Activated CD4-positive, alpha-beta T cell treated with anti-CD3 and anti-CD28 coated beads for 36 hours (primary cell): ENCODE measurements at regions not wholly inside any gene's neighbourhood (a gene's known extent, or its start where the extent isn't known, plus 50 kb on each side); places are given as distances from the start of the nearest gene placed in this dataset.

Experiments
- ATAC-seq: fragments of 200-7000 bp; cut with Tn5 transposase; one replicate; pipeline ENCODE4 v1.10.0; 2021; ENCODE audit warnings: mild to moderate bottlenecking, moderate library complexity
- CTCF ChIA-PET: fragments of 350-600 bp; sonication (Branson Sonifier 250); formaldehyde crosslinking; loops from one replicate; lab custom pipeline; 2021; ENCODE audit warnings: antibody characterized with exemption; lab: Charles Lee
- POLR2A ChIA-PET: fragments of 350-600 bp; sonication (Branson Sonifier 250); formaldehyde crosslinking; loops from one replicate; lab custom pipeline; 2021; ENCODE audit warnings: antibody characterized with exemption, inconsistent platforms; lab: Charles Lee
- DNase-seq: peaks from one replicate; pipeline ENCODE4 v3.0.0-alpha.2; 2020
- H3K27ac Mint-ChIP-seq: one replicate; pipeline ENCODE4 v1.8.0; 2021; ENCODE audit warnings: mixed read lengths
- H3K27me3 Mint-ChIP-seq: one replicate; pipeline ENCODE4 v1.8.0; 2021; ENCODE audit warnings: mixed read lengths
- H3K36me3 Mint-ChIP-seq: one replicate; pipeline ENCODE4 v1.8.0; 2021; ENCODE audit warnings: low read depth, mixed read lengths
- H3K4me1 Mint-ChIP-seq: one replicate; pipeline ENCODE4 v1.8.0; 2021; ENCODE audit warnings: mixed read lengths
- H3K4me3 Mint-ChIP-seq: one replicate; pipeline ENCODE4 v1.8.0; 2021; ENCODE audit warnings: mild to moderate bottlenecking, moderate library complexity, mixed read lengths
- H3K9me3 Mint-ChIP-seq: one replicate; pipeline ENCODE4 v1.8.0; 2021; ENCODE audit warnings: low read depth, mixed read lengths
- intact Hi-C, 2 experiments: fragments of 100-400 bp; cut with DNase I in 1 of 2; cut with micrococcal nuclease in 1 of 2; formaldehyde crosslinking; loops; one replicate each; pipeline versions ENCODE4 v1.14.2 to v1.15.1; 2022 to 2024; cut with DNase I, micrococcal nuclease

DNA sequence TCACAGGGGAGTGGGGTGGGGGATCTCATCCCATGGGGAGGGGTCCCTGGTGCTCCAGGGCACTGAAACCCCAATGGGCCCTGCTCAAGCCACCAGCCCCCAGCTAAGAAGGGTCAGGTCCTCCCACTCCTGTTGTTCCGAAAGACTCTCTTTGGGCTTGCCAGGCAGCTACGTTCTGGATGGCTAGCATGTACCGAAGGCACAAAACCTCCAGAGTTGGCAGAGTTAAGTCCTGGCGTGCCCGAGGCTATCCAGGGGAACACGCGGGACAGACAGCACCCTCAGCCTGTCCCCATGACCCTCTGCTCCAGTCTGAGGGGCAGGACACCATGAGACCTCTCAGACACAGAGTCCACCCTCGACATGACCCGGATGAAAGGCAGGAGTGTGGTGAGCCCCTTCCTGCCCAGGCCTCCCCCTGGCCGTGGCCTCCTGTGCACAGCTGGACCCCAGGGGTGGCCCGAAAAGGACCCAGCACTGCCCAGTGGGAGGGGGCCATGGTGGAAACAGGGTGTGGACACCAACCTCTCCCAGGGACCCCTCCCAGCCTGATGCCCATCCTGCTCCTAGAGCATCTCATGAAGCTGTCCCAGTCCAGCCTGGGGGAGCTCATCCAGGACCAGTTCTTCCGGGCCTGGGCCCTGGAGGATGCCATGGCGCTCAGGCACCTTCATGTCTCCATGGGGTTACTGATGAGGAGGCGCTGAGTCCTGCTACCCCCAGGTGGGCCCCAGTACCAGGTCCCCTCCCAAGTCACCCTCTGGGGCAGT, 53.0 kb upstream of the TPM4 start:
- peaks cover 10% of the 10 kb centered on the region for H3K4me1 Mint-ChIP-seq
- peak; percentile 1 for DNase-seq
- H3K27me3 Mint-ChIP-seq, result no peaks in the 10 kb centered on the region
- ChIA-PET POLR2A (no interaction called here), CTCF (no interaction called here)
- intact Hi-C loops, result no loop called here
- no peak for ATAC-seq
- H3K27ac Mint-ChIP-seq, result no peak overlapping the region
- H3K9me3 Mint-ChIP-seq, result no peaks in the 10 kb centered on the region
- H3K36me3 Mint-ChIP-seq, result no peaks in the 10 kb centered on the region
- H3K4me3 Mint-ChIP-seq, result no peak overlapping the region

DNA sequence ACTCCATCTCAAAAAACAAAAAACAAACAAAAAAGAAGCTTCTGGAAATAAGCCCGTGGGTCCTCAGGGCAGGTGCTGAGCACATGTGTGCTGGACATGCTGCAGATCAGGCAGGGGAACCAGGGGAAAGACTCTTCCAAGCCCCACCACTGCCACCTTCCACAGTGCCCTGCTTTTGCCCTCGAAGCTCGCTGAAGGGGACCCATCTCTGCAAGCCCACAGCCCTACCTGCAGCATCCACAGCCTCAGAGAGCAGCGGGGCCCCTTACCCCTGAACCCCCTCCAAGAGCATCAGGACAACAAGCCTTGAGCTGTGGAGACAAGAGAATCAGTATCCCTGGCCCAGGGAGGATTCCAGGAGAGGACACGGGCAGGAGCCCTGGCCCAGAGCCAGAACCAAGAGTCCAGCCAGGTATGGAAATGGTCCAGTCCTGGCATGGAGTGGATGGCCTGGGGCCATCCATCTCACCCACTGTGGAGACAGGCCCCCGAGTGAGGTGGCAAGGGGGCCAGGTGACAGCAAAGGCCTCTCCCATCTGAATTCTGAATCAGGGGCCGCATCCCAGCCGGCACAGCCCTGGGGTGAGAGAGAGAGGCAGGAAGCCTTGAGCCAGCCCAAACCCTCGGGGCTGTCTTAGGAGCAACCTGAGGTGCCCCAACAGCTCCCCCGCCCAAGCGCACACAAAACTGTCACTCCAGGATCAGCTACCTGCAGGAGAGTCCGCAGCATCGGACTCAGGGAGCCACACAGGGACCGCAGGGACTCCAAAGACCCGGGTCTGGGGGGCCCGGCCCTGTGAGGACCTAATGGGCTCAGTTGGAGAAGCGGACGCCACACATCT, 51.8 kb upstream of the TPM4 start:
- Mint-ChIP-seq H3K4me1 (peaks cover 10% of the 10 kb centered on the region), H3K36me3 (no peaks in the 10 kb centered on the region), H3K27ac (no peak overlapping the region), H3K9me3 (no peaks in the 10 kb centered on the region), H3K27me3 (no peaks in the 10 kb centered on the region), H3K4me3 (no peak overlapping the region)
- ChIA-PET CTCF (no interaction called here), POLR2A (no interaction called here)
- DNase-seq (no peak), ATAC-seq (no peak)
- intact Hi-C loops, result no loop called here

DNA sequence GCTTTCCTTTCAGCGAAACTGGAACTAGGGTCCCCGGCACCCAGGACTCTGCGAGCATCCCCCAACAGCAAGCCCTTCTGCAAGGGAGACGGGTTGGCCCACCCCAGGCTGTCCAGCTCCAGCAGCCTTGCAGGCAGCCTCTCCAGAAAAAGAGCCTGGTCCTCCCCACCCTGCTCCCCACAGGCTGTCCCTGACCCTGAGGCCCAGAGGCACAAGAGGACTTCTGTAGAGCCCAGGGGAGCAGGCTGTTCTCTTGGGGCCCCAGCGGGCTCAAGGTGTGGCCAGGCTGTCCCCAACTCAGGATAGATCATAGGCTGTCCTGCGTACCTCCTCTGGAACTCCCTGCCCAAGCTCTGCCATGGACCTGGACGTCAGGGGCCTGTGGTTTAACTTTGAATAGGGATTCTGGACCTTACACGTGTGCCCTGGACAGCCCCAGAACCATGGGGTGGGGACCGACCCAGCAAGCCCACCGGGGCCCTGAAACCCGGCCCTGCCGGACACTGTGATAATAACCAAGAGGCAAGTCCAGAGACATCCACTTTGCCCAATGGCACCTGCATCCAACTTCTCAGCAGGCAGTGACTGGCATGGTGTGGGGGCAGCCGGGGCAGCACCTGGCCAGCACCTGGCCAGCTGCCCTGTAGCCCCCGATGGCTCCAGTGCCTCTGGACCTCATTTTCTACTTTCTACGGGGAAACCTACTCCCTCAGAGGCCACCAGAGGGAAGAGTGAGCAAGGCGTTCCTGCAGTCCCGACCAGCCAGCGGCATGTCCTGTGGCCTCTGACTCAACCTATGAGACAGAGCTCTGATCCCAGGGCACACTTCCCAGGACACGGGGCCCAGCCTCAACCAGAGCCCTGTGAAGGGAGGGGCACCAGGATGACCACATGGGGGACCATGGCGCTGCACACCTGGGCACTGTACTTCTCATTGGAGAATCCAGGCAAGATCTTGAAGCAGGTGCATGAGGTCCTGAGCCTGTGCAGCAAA, 50.9 kb upstream of the TPM4 start:
- POLR2A ChIA-PET, result no interaction called here
- Mint-ChIP-seq H3K4me3 (no peak overlapping the region), H3K27ac (no peak overlapping the region), H3K4me1 (peaks cover 10% of the 10 kb centered on the region), H3K27me3 (no peaks in the 10 kb centered on the region), H3K36me3 (no peaks in the 10 kb centered on the region), H3K9me3 (no peaks in the 10 kb centered on the region)
- DNase-seq, result peak; percentile 20
- CTCF ChIA-PET, result no interaction called here
- ATAC-seq, result no peak
- intact Hi-C loops, result no loop called here

DNA sequence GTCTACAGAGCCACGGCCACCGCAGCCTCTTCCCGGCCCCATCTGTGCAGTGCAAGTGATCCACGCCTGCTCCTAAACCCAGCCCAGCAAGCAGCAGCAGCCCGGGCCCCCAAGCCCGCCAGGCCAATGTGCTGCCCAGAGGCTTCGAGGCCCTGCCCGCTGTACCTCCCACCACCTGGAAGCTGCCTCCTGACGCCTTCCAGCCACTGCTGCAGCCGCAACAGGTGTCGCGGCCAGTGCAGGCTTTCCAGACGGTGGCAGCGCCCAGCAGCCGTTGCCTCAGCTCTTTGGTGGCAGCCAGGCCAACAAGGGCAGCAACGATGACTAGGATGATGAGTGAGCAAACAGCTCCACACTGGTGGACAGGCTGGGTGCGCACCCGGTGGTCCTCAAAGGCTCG, 50.2 kb upstream of the TPM4 start:
- intact Hi-C loops, result no loop called here
- CTCF ChIA-PET, result no interaction called here
- H3K36me3 Mint-ChIP-seq, result no peaks in the 10 kb centered on the region

More for the DNA sequence above, 50.2 kb upstream of the TPM4 start:
- DNase-seq (no peak), ATAC-seq (no peak)
- Mint-ChIP-seq H3K27ac (no peak overlapping the region), H3K9me3 (no peaks in the 10 kb centered on the region), H3K4me3 (no peak overlapping the region), H3K4me1 (peaks cover 10% of the 10 kb centered on the region), H3K27me3 (no peaks in the 10 kb centered on the region)
- POLR2A ChIA-PET, result no interaction called here
